CD4-positive, alpha-beta T cell treated with Interleukin-4 for 4 hours (primary cell): ENCODE measurements at regions not wholly inside any gene's neighbourhood (a gene's known extent, or its start where the extent isn't known, plus 50 kb on each side); places are given as distances from the start of the nearest gene placed in this dataset.

Experiments used
- DNase-seq: peaks from one replicate; pipeline ENCODE4 v3.0.0-alpha.2; 2020

DNA sequence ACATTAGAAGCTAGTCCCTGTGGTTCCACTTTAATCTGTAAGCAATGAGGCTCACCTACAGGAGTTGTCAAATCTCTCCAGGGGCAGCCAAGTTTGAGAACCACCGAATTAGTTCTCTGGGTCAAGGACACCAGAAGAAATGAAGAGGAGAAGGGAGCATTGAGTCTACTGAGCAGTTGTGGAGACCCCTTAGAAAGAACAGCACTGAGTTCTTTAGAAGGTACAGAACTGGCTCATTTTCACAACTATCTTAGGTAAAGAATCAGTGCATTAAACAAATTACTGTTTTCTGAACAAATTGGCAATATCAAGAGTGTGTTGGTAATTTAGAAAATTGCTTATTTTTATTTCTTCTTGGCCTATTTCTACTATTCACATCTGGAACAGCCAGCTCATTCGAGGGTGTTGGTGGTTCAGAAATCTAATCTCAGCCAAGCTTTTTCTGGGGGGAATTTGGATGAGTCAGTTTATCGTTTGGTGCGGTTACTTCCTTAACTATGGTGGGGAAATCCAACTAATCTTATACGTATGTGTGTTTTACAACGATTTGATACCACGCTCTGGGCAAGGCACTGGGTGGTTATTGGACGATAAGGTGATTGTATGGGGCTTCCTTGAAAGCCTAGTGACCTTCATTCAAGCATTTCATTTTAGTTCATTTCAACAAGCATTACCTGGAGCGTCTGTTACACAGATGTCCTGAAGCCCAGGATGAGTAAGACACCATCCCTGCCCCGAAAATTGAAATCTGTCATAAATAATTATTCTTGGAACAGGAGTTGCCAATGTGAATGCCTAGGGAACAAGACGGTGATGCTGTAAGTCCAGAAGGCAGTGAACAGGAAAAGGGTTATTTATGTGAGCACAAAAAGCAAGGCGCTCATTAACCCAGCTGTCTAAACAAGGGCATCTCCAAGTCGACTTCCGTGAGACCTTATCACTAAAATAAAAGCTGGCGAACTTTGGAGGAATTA, 52.0 kb upstream of the TMPRSS2 start:
- no peak for DNase-seq

GRCh38 chr21:41558842-41559241, 50.9 kb upstream of the TMPRSS2 start:
- no peak for DNase-seq

GRCh38 chr21:41557884-41558283, 49.9 kb upstream of the TMPRSS2 start:
- DNase-seq, result no peak
